Esophagus squamous epithelium (tissue), 5 donors: ENCODE measurements at regions not wholly inside any gene's neighbourhood (a gene's known extent, or its start where the extent isn't known, plus 50 kb on each side); places are given as distances from the start of the nearest gene placed in this dataset.

ENCODE experiments used
- DNase-seq: peaks from one replicate; lab custom pipeline; 2025; lab: John Stamatoyannopoulos, UW
- H3K27ac ChIP-seq, 4 donors: fragments of 200-600 bp; sonication (generic); one replicate each; pipeline ENCODE4 v1.5.1; 2016 to 2019; ENCODE audit warnings: mild to moderate bottlenecking in 1 of 4
- H3K27me3 ChIP-seq, 4 donors: fragments of 200-600 bp; sonication (generic); 1 replicate in 3 of 4; 2 replicates in 1 of 4; pipeline versions ENCODE4 v1.5.1 to v1.6.0; 2017 to 2021; ENCODE audit warnings: antibody characterized with exemption in 1 of 4
- H3K36me3 ChIP-seq, 3 donors: fragments of 200-600 bp; sonication (generic); one replicate each; pipeline ENCODE4 v1.5.1; 2016 to 2019
- H3K4me1 ChIP-seq, 3 donors: fragments of 200-600 bp; sonication (generic); one replicate each; pipeline ENCODE4 v1.5.1; 2017 to 2019
- H3K4me3 ChIP-seq, 4 donors: fragments of 200-600 bp; sonication (generic); 1 replicate in 3 of 4; 2 replicates in 1 of 4; pipeline ENCODE4 v1.5.1; 2016 to 2019; ENCODE audit warnings: mild to moderate bottlenecking in 2 of 4, moderate library complexity in 1 of 4
- H3K9me3 ChIP-seq, 3 donors: fragments of 200-600 bp; sonication (generic); one replicate each; pipeline ENCODE4 v1.5.1; 2016 to 2019
- CTCF ChIP-seq, 6 experiments: fragments of 450-650 bp in 4 of 6; fragments of 200-600 bp in 2 of 6; sonication (generic) in 2 of 6; IDR thresholded peaks; one replicate each; pipeline ENCODE4 v1.5.1; 2016 to 2019; ENCODE audit warnings: antibody characterized with exemption in 6 of 6, mild to moderate bottlenecking in 4 of 6, moderate library complexity in 4 of 6
- POLR2A ChIP-seq, 4 donors: fragments of 450-650 bp; IDR thresholded peaks; one replicate each; pipeline ENCODE4 v1.6.1; 2017; ENCODE audit warnings: antibody characterized with exemption in 4 of 4, mild to moderate bottlenecking in 4 of 4, moderate library complexity in 3 of 4
- WGBS, 2 donors: methylation state at CpG; one replicate each; pipeline ENCODE4 v1.1.5; 2018; 5-methylcytosine and 5-hydroxymethylcytosine counted together
- intact Hi-C: fragments of 100-400 bp; cut with DNase I; formaldehyde crosslinking; loops from one replicate; pipeline ENCODE4 v1.15.0; 2022
- donor health status: DM: yes; HTN: yes; CAD: no.

- Histone ChIP-seq H3K4me3 (no peak overlapping the region), H3K4me1 (peaks cover 0 to 35% (median 0%) of the 10 kb centered on the region in 3 donors), H3K9me3 (peaks cover 0 to 12% (median 0%) of the 10 kb centered on the region in 3 donors), H3K27me3 (no peaks in the 10 kb centered on the region), H3K36me3 (no peaks in the 10 kb centered on the region), H3K27ac (peak overlapping the region; percentile 19 to 84 (median 73))
- no peak for TF ChIP-seq POLR2A (IDR thresholded peaks at IDR 0.05)
- TF ChIP-seq CTCF (IDR thresholded peaks at IDR 0.05), result no peak
- intact Hi-C loops, result no loop called here
- DNase-seq, result no peak
- 39 to 67% methylated on average over 3 of the region's 3 CpGs for WGBS, 2 donors
Observed at GRCh38 chrX:40424259-40424658, 156.5 kb upstream of the ATP6AP2 start.

- no peak for TF ChIP-seq POLR2A (IDR thresholded peaks at IDR 0.05)
- no peak for TF ChIP-seq CTCF (IDR thresholded peaks at IDR 0.05)
- Histone ChIP-seq H3K4me1 (peaks cover 0 to 44% (median 0%) of the 10 kb centered on the region in 3 donors), H3K27me3 (no peaks in the 10 kb centered on the region), H3K27ac (peak overlapping the region; percentile 68 to 84 (median 78)), H3K4me3 (no peak overlapping the region), H3K36me3 (no peaks in the 10 kb centered on the region), H3K9me3 (peaks cover 0 to 3% (median 0%) of the 10 kb centered on the region in 3 donors)
- 14 to 30% methylated on average over 1 to 3 of the region's 3 CpGs for WGBS, 2 donors
- no peak for DNase-seq
- intact Hi-C loops, result no loop called here
Observed at GRCh38 chrX:40423299-40423698, 157.5 kb upstream of the ATP6AP2 start.

- peak overlapping the region in 3 of 4 donors; percentile 77 to 84 (median 78) for H3K27ac ChIP-seq
- no peak for DNase-seq
- H3K4me1 ChIP-seq, result peaks cover 0 to 57% (median 8%) of the 10 kb centered on the region in 3 donors
- TF ChIP-seq CTCF (IDR thresholded peaks at IDR 0.05) (no peak), POLR2A (IDR thresholded peaks at IDR 0.05) (no peak)
- WGBS, 2 donors, result 86 to 89% methylated on average over 2 of the region's 2 CpGs
- H3K36me3 ChIP-seq, result no peaks in the 10 kb centered on the region
- intact Hi-C loops, result no loop called here
- H3K9me3 ChIP-seq, result no peaks in the 10 kb centered on the region
- H3K27me3 ChIP-seq, result no peaks in the 10 kb centered on the region
- no peak overlapping the region for H3K4me3 ChIP-seq
Observed at GRCh38 chrX:40422021-40422420, 158.7 kb upstream of the ATP6AP2 start.

- intact Hi-C loops, result no loop called here
- H3K4me1 ChIP-seq, result peaks cover 0 to 66% (median 10%) of the 10 kb centered on the region in 3 donors
- no peaks in the 10 kb centered on the region for H3K9me3 ChIP-seq
- no peaks in the 10 kb centered on the region for H3K27me3 ChIP-seq
- H3K36me3 ChIP-seq, result no peaks in the 10 kb centered on the region
- peak overlapping the region in 2 of 4 donors; percentile 19 to 84 for H3K27ac ChIP-seq
- WGBS, 2 donors, result 84 to 92% methylated on average over 5 to 8 of the region's 9 CpGs
- TF ChIP-seq CTCF (IDR thresholded peaks at IDR 0.05) (no peak), POLR2A (IDR thresholded peaks at IDR 0.05) (no peak)
- DNase-seq, result no peak
- no peak overlapping the region for H3K4me3 ChIP-seq
Observed at GRCh38 chrX:40420899-40421729, 159.7 kb upstream of the ATP6AP2 start.

- DNase-seq, result no peak
- intact Hi-C loops, result no loop called here
- 74% methylated on average over 3 of the region's 3 CpGs; no CpG with 5 or more reads in 1 of the 2 donors for WGBS, 2 donors
Observed at GRCh38 chrX:40418813-40419195, 162.0 kb upstream of the ATP6AP2 start.

More at GRCh38 chrX:40418813-40419195, 162.0 kb upstream of the ATP6AP2 start:
- Histone ChIP-seq H3K9me3 (no peaks in the 10 kb centered on the region), H3K4me1 (peaks cover 0 to 73% (median 10%) of the 10 kb centered on the region in 3 donors), H3K36me3 (no peaks in the 10 kb centered on the region), H3K4me3 (no peak overlapping the region), H3K27me3 (no peaks in the 10 kb centered on the region), H3K27ac (peak overlapping the region; percentile 35 to 77 (median 72))
- TF ChIP-seq CTCF (IDR thresholded peaks at IDR 0.05), result no peak
- no peak for TF ChIP-seq POLR2A (IDR thresholded peaks at IDR 0.05)
